Naive B cell (primary cell): ENCODE measurements at regions not wholly inside any gene's neighbourhood (a gene's known extent, or its start where the extent isn't known, plus 50 kb on each side); places are given as distances from the start of the nearest gene placed in this dataset.

Source experiments
- ATAC-seq, 2 donors: fragments of 150-1000 bp; cut with Tn5 transposase; 2 replicates each; pipeline ENCODE4 v1.10.0; 2021; ENCODE audit warnings: low read depth in 2 of 2, mild to moderate bottlenecking in 2 of 2, moderate library complexity in 2 of 2
- DNase-seq: peaks from one replicate; pipeline ENCODE4 v3.0.0; 2022
- H3K27ac Mint-ChIP-seq, 6 donors: one replicate each; pipeline ENCODE4 v1.8.0; 2020 to 2022; ENCODE audit warnings: mild to moderate bottlenecking in 6 of 6, mixed read lengths in 6 of 6, moderate library complexity in 5 of 6, inconsistent platforms in 2 of 6
- H3K27me3 Mint-ChIP-seq, 3 donors: one replicate each; pipeline ENCODE4 v1.8.0; 2021 to 2022; ENCODE audit warnings: mixed read lengths in 3 of 3, mild to moderate bottlenecking in 1 of 3
- H3K36me3 Mint-ChIP-seq, 2 donors: one replicate each; pipeline ENCODE4 v1.8.0; 2020 to 2022; ENCODE audit warnings: mixed read lengths in 2 of 2, inconsistent platforms in 1 of 2, mild to moderate bottlenecking in 1 of 2
- H3K4me1 Mint-ChIP-seq, 3 donors: one replicate each; pipeline ENCODE4 v1.8.0; 2020 to 2022; ENCODE audit warnings: mixed read lengths in 3 of 3, inconsistent platforms in 1 of 3, mild to moderate bottlenecking in 1 of 3, moderate library complexity in 1 of 3
- H3K4me3 Mint-ChIP-seq, 8 donors: one replicate each; pipeline ENCODE4 v1.8.0; 2020 to 2022; ENCODE audit warnings: mild to moderate bottlenecking in 8 of 8, mixed read lengths in 8 of 8, moderate library complexity in 8 of 8, inconsistent platforms in 2 of 8
- H3K9me3 Mint-ChIP-seq, 7 donors: one replicate each; pipeline ENCODE4 v1.8.0; 2020 to 2022; ENCODE audit warnings: mixed read lengths in 7 of 7, mild to moderate bottlenecking in 5 of 7, inconsistent platforms in 2 of 7, moderate library complexity in 1 of 7

GRCh38 chr21:24046829-24047443, 1560.3 kb downstream of the MRPL39 start:
- H3K9me3 Mint-ChIP-seq: peaks cover 0 to 6% (median under 1%) of the 10 kb centered on the region in 7 donors
- peak overlapping the region; percentile 58 to 90 (median 72) for H3K4me3 Mint-ChIP-seq
- peak overlapping the region; percentile 32 to 95 (median 70) for H3K27ac Mint-ChIP-seq
- H3K27me3 Mint-ChIP-seq: no peaks in the 10 kb centered on the region
- peaks cover 32 to 68% (median 50%) of the 10 kb centered on the region in 3 donors for H3K4me1 Mint-ChIP-seq
- ATAC-seq (peak; percentile 74 to 76), DNase-seq (peak; percentile 63)
- no peaks in the 10 kb centered on the region for H3K36me3 Mint-ChIP-seq

- no peaks in the 10 kb centered on the region for H3K27me3 Mint-ChIP-seq
These were observed 1561.5 kb downstream of the MRPL39 start for GRCh38 chr21:24045775-24046215.

GRCh38 chr21:24045373-24045772, 1561.9 kb downstream of the MRPL39 start:
- peaks cover 29 to 61% (median 50%) of the 10 kb centered on the region in 3 donors for H3K4me1 Mint-ChIP-seq
- DNase-seq: no peak
- H3K4me3 Mint-ChIP-seq: peak overlapping the region in 3 of 8 donors; percentile 58 to 68 (median 65)
- no peak for ATAC-seq
- H3K36me3 Mint-ChIP-seq: no peaks in the 10 kb centered on the region
- H3K27me3 Mint-ChIP-seq: no peaks in the 10 kb centered on the region
- peak overlapping the region in 2 of 6 donors; percentile 46 to 92 for H3K27ac Mint-ChIP-seq
- H3K9me3 Mint-ChIP-seq: peaks cover 0 to 6% (median 2%) of the 10 kb centered on the region in 7 donors

More at GRCh38 chr21:24045775-24046215, 1561.5 kb downstream of the MRPL39 start:
- Mint-ChIP-seq H3K4me3 (peak overlapping the region; percentile 41 to 82 (median 62)), H3K36me3 (no peaks in the 10 kb centered on the region), H3K9me3 (peaks cover 0 to 6% (median 0%) of the 10 kb centered on the region in 7 donors), H3K27ac (peak overlapping the region in 5 of 6 donors; percentile 36 to 92 (median 87)), H3K4me1 (peaks cover 30 to 64% (median 49%) of the 10 kb centered on the region in 3 donors)
- ATAC-seq (no peak), DNase-seq (no peak)

- Mint-ChIP-seq H3K36me3 (no peaks in the 10 kb centered on the region), H3K4me1 (peaks cover 26 to 46% (median 44%) of the 10 kb centered on the region in 3 donors), H3K4me3 (no peak overlapping the region), H3K27me3 (no peaks in the 10 kb centered on the region), H3K27ac (no peak overlapping the region), H3K9me3 (peaks cover 0 to 4% (median 0%) of the 10 kb centered on the region in 7 donors)
- DNase-seq (no peak), ATAC-seq (no peak)
These were observed 1564.6 kb downstream of the MRPL39 start for GRCh38 chr21:24042687-24043086.

- Mint-ChIP-seq H3K36me3 (peaks cover 26 to 29% of the 10 kb centered on the region in 2 donors), H3K4me1 (no peaks in the 10 kb centered on the region), H3K9me3 (peaks cover 5 to 39% (median 27%) of the 10 kb centered on the region in 7 donors), H3K4me3 (no peak overlapping the region), H3K27me3 (no peaks in the 10 kb centered on the region), H3K27ac (peak overlapping the region in 1 of 6 donors; percentile 96)
- ATAC-seq: no peak
- DNase-seq: no peak
These were observed 1574.5 kb downstream of the MRPL39 start for GRCh38 chr21:24032709-24033232.

- no peak for DNase-seq
- no peak for ATAC-seq
- no peak overlapping the region for H3K4me3 Mint-ChIP-seq
- H3K27ac Mint-ChIP-seq: peak overlapping the region in 1 of 6 donors; percentile 46
- no peaks in the 10 kb centered on the region for H3K4me1 Mint-ChIP-seq
- H3K36me3 Mint-ChIP-seq: no peaks in the 10 kb centered on the region
- no peaks in the 10 kb centered on the region for H3K27me3 Mint-ChIP-seq
- H3K9me3 Mint-ChIP-seq: peaks cover 0 to 3% (median 0%) of the 10 kb centered on the region in 7 donors
These were observed 1579.9 kb downstream of the MRPL39 start for GRCh38 chr21:24027396-24027795.

- Mint-ChIP-seq H3K4me1 (no peaks in the 10 kb centered on the region), H3K36me3 (peaks cover 0 to 2% of the 10 kb centered on the region in 2 donors), H3K27ac (no peak overlapping the region), H3K9me3 (peaks cover 0 to 18% (median 16%) of the 10 kb centered on the region in 7 donors), H3K27me3 (no peaks in the 10 kb centered on the region), H3K4me3 (no peak overlapping the region)
- ATAC-seq (no peak), DNase-seq (no peak)
These were observed 1582.2 kb downstream of the MRPL39 start for GRCh38 chr21:24025101-24025500.

- Mint-ChIP-seq H3K4me1 (no peaks in the 10 kb centered on the region), H3K9me3 (peaks cover 5 to 29% (median 25%) of the 10 kb centered on the region in 7 donors)
These were observed 1583.3 kb downstream of the MRPL39 start for GRCh38 chr21:24023936-24024335.

GRCh38 chr21:24023402-24023801, 1583.9 kb downstream of the MRPL39 start:
- peaks cover 10 to 17% of the 10 kb centered on the region in 2 donors for H3K36me3 Mint-ChIP-seq
- peak overlapping the region in 1 of 6 donors; percentile 7 for H3K27ac Mint-ChIP-seq
- no peak overlapping the region for H3K4me3 Mint-ChIP-seq
- no peaks in the 10 kb centered on the region for H3K4me1 Mint-ChIP-seq
- ATAC-seq (no peak), DNase-seq (no peak)
- H3K9me3 Mint-ChIP-seq: peaks cover 5 to 29% (median 25%) of the 10 kb centered on the region in 7 donors
- no peaks in the 10 kb centered on the region for H3K27me3 Mint-ChIP-seq

More at GRCh38 chr21:24023936-24024335, 1583.3 kb downstream of the MRPL39 start:
- H3K4me3 Mint-ChIP-seq: no peak overlapping the region
- ATAC-seq (no peak), DNase-seq (no peak)
- peaks cover 10 to 13% of the 10 kb centered on the region in 2 donors for H3K36me3 Mint-ChIP-seq
- no peaks in the 10 kb centered on the region for H3K27me3 Mint-ChIP-seq
- H3K27ac Mint-ChIP-seq: no peak overlapping the region

- H3K4me3 Mint-ChIP-seq: no peak overlapping the region
- no peaks in the 10 kb centered on the region for H3K27me3 Mint-ChIP-seq
- peaks cover 4 to 8% of the 10 kb centered on the region in 2 donors for H3K36me3 Mint-ChIP-seq
- H3K27ac Mint-ChIP-seq: no peak overlapping the region
- ATAC-seq (no peak), DNase-seq (no peak)
- peaks cover 0 to 4% (median 3%) of the 10 kb centered on the region in 3 donors for H3K4me1 Mint-ChIP-seq
- peaks cover under 1 to 4% (median 3%) of the 10 kb centered on the region in 7 donors for H3K9me3 Mint-ChIP-seq
These were observed 1592.9 kb downstream of the MRPL39 start for GRCh38 chr21:24014381-24014780.

GRCh38 chr21:24011087-24011486, 1596.2 kb downstream of the MRPL39 start:
- Mint-ChIP-seq H3K27ac (no peak overlapping the region), H3K36me3 (no peaks in the 10 kb centered on the region), H3K4me1 (peaks cover 0 to 4% (median 3%) of the 10 kb centered on the region in 3 donors), H3K27me3 (no peaks in the 10 kb centered on the region), H3K9me3 (no peaks in the 10 kb centered on the region), H3K4me3 (no peak overlapping the region)
- ATAC-seq (no peak), DNase-seq (no peak)

- ATAC-seq (no peak), DNase-seq (no peak)
- H3K4me3 Mint-ChIP-seq: no peak overlapping the region
- H3K27me3 Mint-ChIP-seq: no peaks in the 10 kb centered on the region
- peaks cover 0 to 6% (median 3%) of the 10 kb centered on the region in 3 donors for H3K4me1 Mint-ChIP-seq
- peaks cover 10 to 15% of the 10 kb centered on the region in 2 donors for H3K36me3 Mint-ChIP-seq
- H3K9me3 Mint-ChIP-seq: peaks cover 5 to 26% (median 15%) of the 10 kb centered on the region in 7 donors
- H3K27ac Mint-ChIP-seq: no peak overlapping the region
These were observed 1599.7 kb downstream of the MRPL39 start for GRCh38 chr21:24007592-24007991.

- H3K4me3 Mint-ChIP-seq: no peak overlapping the region
- H3K27me3 Mint-ChIP-seq: no peaks in the 10 kb centered on the region
- peaks cover 12 to 19% of the 10 kb centered on the region in 2 donors for H3K36me3 Mint-ChIP-seq
- peaks cover 7 to 34% (median 18%) of the 10 kb centered on the region in 7 donors for H3K9me3 Mint-ChIP-seq
- peaks cover 0 to 2% (median 0%) of the 10 kb centered on the region in 3 donors for H3K4me1 Mint-ChIP-seq
- H3K27ac Mint-ChIP-seq: peak overlapping the region in 1 of 6 donors; percentile 49
- DNase-seq: no peak
- ATAC-seq: no peak
These were observed 1620.3 kb downstream of the MRPL39 start for GRCh38 chr21:23986987-23987386.

GRCh38 chr21:23986214-23986613, 1621.1 kb downstream of the MRPL39 start:
- H3K4me1 Mint-ChIP-seq: peaks cover 0 to 5% (median 0%) of the 10 kb centered on the region in 3 donors
- DNase-seq: no peak
- H3K9me3 Mint-ChIP-seq: peaks cover 7 to 34% (median 18%) of the 10 kb centered on the region in 7 donors
- H3K27ac Mint-ChIP-seq: peak overlapping the region in 3 of 6 donors; percentile 22 to 75 (median 34)
- no peaks in the 10 kb centered on the region for H3K27me3 Mint-ChIP-seq
- ATAC-seq: no peak
- H3K36me3 Mint-ChIP-seq: peaks cover 12 to 19% of the 10 kb centered on the region in 2 donors
- H3K4me3 Mint-ChIP-seq: no peak overlapping the region
